NT2/D1 (cell line): ENCODE measurements at regions not wholly inside any gene's neighbourhood (a gene's known extent, or its start where the extent isn't known, plus 50 kb on each side); places are given as distances from the start of the nearest gene placed in this dataset.

Experiments
- SUZ12 ChIP-seq: IDR thresholded peaks from 2 replicates; pipeline ENCODE4 v1.6.1; 2011; ENCODE audit not compliant: insufficient read length, insufficient read depth; ENCODE audit errors: extremely low read depth
- ZNF274 ChIP-seq: IDR thresholded peaks from 2 replicates; pipeline ENCODE4 v1.6.1; 2011; ENCODE audit warnings: mild to moderate bottlenecking, low read depth, low read length

- no peak for TF ChIP-seq ZNF274
- no peak for TF ChIP-seq SUZ12
Measured at GRCh38 chr6:4645713-4646360, 130.4 kb upstream of the CDYL start.
